ENCODE measurements at regions not wholly inside any gene's neighbourhood (a gene's known extent, or its start where the extent isn't known, plus 50 kb on each side); places are given as distances from the start of the nearest gene placed in this dataset.

DNA sequence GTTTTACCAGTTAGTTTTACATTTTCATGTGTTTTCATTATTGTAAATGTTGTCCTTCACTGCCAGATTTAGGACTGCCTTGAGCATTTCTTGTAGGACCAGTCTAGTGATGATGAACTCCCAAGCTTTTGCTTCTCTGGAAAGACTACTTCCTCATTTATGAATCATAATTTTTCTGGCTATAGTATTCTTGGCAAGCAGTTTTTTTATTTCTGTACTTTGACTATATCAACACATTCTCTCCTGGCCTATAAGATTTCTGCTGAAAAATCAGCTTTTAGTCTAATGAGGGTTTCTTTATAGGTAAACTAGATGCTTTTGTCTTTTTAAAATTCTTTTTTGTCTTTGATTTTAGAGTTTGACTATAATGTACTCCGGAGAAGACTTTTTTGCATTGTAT is 256.8 kb upstream of the GRAMD2B start:
- peaks cover 0 to 32% (median 20%) of the 10 kb centered on the region in 4 donors for H3K9me3 ChIP-seq
- no peaks in the 10 kb centered on the region for H3K27me3 ChIP-seq
- TF ChIP-seq, protein P1, sequence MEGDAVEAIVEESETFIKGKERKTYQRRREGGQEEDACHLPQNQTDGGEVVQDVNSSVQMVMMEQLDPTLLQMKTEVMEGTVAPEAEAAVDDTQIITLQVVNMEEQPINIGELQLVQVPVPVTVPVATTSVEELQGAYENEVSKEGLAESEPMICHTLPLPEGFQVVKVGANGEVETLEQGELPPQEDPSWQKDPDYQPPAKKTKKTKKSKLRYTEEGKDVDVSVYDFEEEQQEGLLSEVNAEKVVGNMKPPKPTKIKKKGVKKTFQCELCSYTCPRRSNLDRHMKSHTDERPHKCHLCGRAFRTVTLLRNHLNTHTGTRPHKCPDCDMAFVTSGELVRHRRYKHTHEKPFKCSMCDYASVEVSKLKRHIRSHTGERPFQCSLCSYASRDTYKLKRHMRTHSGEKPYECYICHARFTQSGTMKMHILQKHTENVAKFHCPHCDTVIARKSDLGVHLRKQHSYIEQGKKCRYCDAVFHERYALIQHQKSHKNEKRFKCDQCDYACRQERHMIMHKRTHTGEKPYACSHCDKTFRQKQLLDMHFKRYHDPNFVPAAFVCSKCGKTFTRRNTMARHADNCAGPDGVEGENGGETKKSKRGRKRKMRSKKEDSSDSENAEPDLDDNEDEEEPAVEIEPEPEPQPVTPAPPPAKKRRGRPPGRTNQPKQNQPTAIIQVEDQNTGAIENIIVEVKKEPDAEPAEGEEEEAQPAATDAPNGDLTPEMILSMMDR (IDR thresholded peaks at IDR 0.05): no peak
- no peak for TF ChIP-seq POLR2A (IDR thresholded peaks at IDR 0.05; ENCODE audit: low read depth)
- no peak for TF ChIP-seq POLR2AphosphoS5 (IDR thresholded peaks at IDR 0.05)
- TF ChIP-seq EP300 (IDR thresholded peaks at IDR 0.05): no peak
- H3K4me3 ChIP-seq: no peak overlapping the region
- H3K27ac ChIP-seq (replicated peaks in 1 of 4): no peak overlapping the region
- intact Hi-C loops (cut with DNase I): no loop called here
- 97% methylated on average over 1 of the region's 1 CpG for WGBS
- DNase-seq (ENCODE audit: extremely low spot score): no peak
- H3K4me1 ChIP-seq: no peaks in the 10 kb centered on the region
- H3K36me3 ChIP-seq: no peaks in the 10 kb centered on the region

DNA sequence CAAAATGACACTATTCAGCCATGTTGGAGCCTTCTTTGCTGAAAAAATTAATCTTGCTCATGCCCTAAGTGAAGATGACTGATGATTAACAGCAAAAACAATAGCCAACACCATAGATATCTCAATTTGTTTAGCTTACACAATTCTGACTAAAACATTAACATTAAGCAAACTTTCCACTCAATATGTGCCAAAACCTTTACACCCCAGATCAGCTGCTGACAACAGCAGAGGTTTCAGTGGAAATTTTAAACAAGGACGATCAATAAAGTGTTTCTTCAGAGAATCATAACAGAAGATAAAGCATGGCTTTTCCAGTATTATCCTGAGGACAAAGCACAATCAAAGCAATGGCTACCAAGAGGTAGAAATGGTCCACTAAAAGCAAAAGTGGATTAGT is 254.4 kb upstream of the GRAMD2B start:
- Histone ChIP-seq H3K9me3 (peaks cover 0 to 32% (median 20%) of the 10 kb centered on the region in 4 donors), H3K27me3 (no peaks in the 10 kb centered on the region), H3K27ac (replicated peaks in 1 of 4) (no peak overlapping the region), H3K36me3 (no peaks in the 10 kb centered on the region), H3K4me3 (no peak overlapping the region), H3K4me1 (no peaks in the 10 kb centered on the region)
- intact Hi-C loops (cut with DNase I): no loop called here
- no peak for DNase-seq (ENCODE audit: extremely low spot score)
- 92% methylated on average over 1 of the region's 1 CpG for WGBS
- TF ChIP-seq, protein P1 (IDR thresholded peaks at IDR 0.05): no peak
- TF ChIP-seq POLR2A (IDR thresholded peaks at IDR 0.05; ENCODE audit: low read depth): no peak
- no peak for TF ChIP-seq EP300 (IDR thresholded peaks at IDR 0.05)
- TF ChIP-seq POLR2AphosphoS5 (IDR thresholded peaks at IDR 0.05): no peak

DNA sequence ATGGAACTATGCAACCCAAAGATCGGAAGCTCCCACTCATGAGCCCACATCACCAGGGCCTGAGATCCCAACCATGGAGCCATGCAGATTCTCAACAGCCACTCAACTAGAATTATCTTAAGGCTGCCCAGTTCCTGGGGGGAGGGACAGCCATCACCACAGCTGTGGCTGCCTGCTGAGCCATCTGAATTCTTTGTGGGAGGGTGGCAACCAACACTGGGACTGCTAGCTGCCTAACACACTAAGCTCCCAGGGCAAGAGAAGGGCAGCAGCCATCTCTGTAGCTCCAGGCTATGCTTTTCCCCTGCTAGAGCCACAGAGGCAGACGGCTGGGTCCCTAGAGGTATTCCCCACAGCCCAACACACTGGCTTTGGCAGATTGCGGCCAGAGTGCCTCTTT is 251.3 kb upstream of the GRAMD2B start:
- Histone ChIP-seq H3K36me3 (no peaks in the 10 kb centered on the region), H3K9me3 (peaks cover 0 to 15% (median 11%) of the 10 kb centered on the region in 4 donors), H3K27ac (replicated peaks in 1 of 4) (no peak overlapping the region), H3K4me1 (no peaks in the 10 kb centered on the region), H3K4me3 (no peak overlapping the region), H3K27me3 (no peaks in the 10 kb centered on the region)
- no peak for DNase-seq (ENCODE audit: extremely low spot score)
- WGBS: 75% methylated on average over 2 of the region's 3 CpGs
- TF ChIP-seq POLR2AphosphoS5 (IDR thresholded peaks at IDR 0.05) (no peak), POLR2A (IDR thresholded peaks at IDR 0.05; ENCODE audit: low read depth) (no peak), EP300 (IDR thresholded peaks at IDR 0.05) (no peak)
- TF ChIP-seq, protein P1 (IDR thresholded peaks at IDR 0.05): no peak
- intact Hi-C loops (cut with DNase I): no loop called here

DNA sequence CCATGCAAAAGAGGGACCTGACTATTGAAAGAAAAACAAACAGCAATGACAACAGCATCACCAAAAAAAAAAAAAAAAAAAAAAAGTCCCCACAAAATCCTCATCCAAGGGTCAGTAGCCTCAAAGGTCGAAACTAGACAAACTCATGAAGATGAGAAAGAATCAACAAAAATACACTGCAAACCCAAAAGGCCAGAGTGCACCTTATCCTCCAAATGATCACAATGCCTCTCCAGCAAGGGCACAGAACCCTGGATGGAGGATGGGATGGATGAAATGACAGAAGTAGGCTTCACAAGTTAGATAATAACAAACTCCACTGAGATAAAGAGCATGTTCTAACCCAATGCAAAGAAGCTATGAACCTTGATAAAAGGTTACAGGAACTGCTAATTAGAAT is 250.4 kb upstream of the GRAMD2B start:
- no peaks in the 10 kb centered on the region for H3K4me1 ChIP-seq
- H3K27ac ChIP-seq (replicated peaks in 1 of 4): no peak overlapping the region
- TF ChIP-seq, protein P1 (IDR thresholded peaks at IDR 0.05): no peak
- TF ChIP-seq POLR2AphosphoS5 (IDR thresholded peaks at IDR 0.05) (no peak), EP300 (IDR thresholded peaks at IDR 0.05) (no peak), POLR2A (IDR thresholded peaks at IDR 0.05; ENCODE audit: low read depth) (no peak)
- no peaks in the 10 kb centered on the region for H3K36me3 ChIP-seq
- H3K4me3 ChIP-seq: no peak overlapping the region
- no peak for DNase-seq (ENCODE audit: extremely low spot score)
- 82% methylated on average over 1 of the region's 1 CpG for WGBS
- H3K9me3 ChIP-seq: peaks cover 0 to 6% (median 2%) of the 10 kb centered on the region in 4 donors
- H3K27me3 ChIP-seq: no peaks in the 10 kb centered on the region
- intact Hi-C loops (cut with DNase I): no loop called here

DNA sequence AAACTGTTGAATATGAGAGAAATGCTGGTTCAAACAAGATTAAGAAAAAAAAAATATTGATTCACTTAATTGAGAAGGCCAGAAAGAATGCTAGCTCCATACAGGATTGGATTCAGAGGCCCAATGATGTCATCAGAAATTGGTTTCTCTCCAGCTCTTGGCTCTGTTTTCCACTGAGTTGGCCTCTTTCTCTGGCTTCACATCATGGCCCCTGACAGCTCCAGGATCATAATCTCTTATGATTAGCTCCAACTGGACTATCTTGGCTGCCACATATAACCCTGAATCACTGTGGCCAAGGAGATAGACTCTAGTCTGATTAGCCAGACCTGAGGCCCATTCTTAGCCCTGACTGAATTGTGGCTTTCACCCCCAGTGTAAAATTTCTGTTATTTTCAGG is 244.7 kb upstream of the GRAMD2B start:
- TF ChIP-seq POLR2A (IDR thresholded peaks at IDR 0.05; ENCODE audit: low read depth): no peak
- no peak for TF ChIP-seq POLR2AphosphoS5 (IDR thresholded peaks at IDR 0.05)
- TF ChIP-seq, protein P1 (IDR thresholded peaks at IDR 0.05): no peak
- TF ChIP-seq EP300 (IDR thresholded peaks at IDR 0.05): no peak
- H3K36me3 ChIP-seq: no peaks in the 10 kb centered on the region
- no peak for DNase-seq (ENCODE audit: extremely low spot score)
- H3K9me3 ChIP-seq: no peaks in the 10 kb centered on the region
- no peaks in the 10 kb centered on the region for H3K27me3 ChIP-seq
- intact Hi-C loops (cut with DNase I): no loop called here
- no peaks in the 10 kb centered on the region for H3K4me1 ChIP-seq
- H3K27ac ChIP-seq (replicated peaks in 1 of 4): no peak overlapping the region
- H3K4me3 ChIP-seq: no peak overlapping the region

Data from esophagus muscularis mucosa (tissue), 4 donors.